Ishikawa (cell line): ENCODE measurements at regions not wholly inside any gene's neighbourhood (a gene's known extent, or its start where the extent isn't known, plus 50 kb on each side); places are given as distances from the start of the nearest gene placed in this dataset.

ENCODE experiments used
- EP300 ChIP-seq: IDR thresholded peaks from 2 replicates; pipeline ENCODE4 v1.6.1; 2012; ENCODE audit warnings: borderline replicate concordance
- TEAD4 ChIP-seq: IDR thresholded peaks from 2 replicates; pipeline ENCODE4 v1.6.1; 2012
- YY1 ChIP-seq: IDR thresholded peaks from 2 replicates; pipeline ENCODE4 v1.6.1; 2012; ENCODE audit warnings: low read depth

GRCh38 chrX:7412840-7413239 lies 264.9 kb upstream of the PUDP start:
- no peak for TF ChIP-seq EP300
- TF ChIP-seq YY1, result no peak
- no peak for TF ChIP-seq TEAD4
